ENCODE measurements at regions not wholly inside any gene's neighbourhood (a gene's known extent, or its start where the extent isn't known, plus 50 kb on each side); places are given as distances from the start of the nearest gene placed in this dataset.

DNA sequence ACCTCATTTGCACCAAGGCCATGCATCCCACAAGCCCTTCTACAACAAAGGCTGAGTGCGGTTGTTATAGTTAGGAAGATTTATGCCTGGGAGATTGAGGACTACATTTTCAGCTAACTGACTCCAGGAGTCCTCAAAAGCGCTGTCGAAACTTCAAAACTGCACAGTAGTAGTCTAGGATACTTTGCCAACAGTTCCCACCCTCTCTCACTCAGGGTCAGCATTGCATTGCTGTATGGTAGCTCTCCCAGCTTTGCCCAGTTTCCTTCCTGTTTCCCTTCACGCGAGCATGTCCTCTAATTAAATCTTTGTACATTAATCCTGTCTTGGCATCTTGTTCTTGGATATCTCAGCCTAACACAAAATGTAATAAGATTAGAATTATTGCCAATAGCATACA lies 420.6 kb upstream of the UBE2E3 start (continued):
- TF ChIP-seq, protein P1, sequence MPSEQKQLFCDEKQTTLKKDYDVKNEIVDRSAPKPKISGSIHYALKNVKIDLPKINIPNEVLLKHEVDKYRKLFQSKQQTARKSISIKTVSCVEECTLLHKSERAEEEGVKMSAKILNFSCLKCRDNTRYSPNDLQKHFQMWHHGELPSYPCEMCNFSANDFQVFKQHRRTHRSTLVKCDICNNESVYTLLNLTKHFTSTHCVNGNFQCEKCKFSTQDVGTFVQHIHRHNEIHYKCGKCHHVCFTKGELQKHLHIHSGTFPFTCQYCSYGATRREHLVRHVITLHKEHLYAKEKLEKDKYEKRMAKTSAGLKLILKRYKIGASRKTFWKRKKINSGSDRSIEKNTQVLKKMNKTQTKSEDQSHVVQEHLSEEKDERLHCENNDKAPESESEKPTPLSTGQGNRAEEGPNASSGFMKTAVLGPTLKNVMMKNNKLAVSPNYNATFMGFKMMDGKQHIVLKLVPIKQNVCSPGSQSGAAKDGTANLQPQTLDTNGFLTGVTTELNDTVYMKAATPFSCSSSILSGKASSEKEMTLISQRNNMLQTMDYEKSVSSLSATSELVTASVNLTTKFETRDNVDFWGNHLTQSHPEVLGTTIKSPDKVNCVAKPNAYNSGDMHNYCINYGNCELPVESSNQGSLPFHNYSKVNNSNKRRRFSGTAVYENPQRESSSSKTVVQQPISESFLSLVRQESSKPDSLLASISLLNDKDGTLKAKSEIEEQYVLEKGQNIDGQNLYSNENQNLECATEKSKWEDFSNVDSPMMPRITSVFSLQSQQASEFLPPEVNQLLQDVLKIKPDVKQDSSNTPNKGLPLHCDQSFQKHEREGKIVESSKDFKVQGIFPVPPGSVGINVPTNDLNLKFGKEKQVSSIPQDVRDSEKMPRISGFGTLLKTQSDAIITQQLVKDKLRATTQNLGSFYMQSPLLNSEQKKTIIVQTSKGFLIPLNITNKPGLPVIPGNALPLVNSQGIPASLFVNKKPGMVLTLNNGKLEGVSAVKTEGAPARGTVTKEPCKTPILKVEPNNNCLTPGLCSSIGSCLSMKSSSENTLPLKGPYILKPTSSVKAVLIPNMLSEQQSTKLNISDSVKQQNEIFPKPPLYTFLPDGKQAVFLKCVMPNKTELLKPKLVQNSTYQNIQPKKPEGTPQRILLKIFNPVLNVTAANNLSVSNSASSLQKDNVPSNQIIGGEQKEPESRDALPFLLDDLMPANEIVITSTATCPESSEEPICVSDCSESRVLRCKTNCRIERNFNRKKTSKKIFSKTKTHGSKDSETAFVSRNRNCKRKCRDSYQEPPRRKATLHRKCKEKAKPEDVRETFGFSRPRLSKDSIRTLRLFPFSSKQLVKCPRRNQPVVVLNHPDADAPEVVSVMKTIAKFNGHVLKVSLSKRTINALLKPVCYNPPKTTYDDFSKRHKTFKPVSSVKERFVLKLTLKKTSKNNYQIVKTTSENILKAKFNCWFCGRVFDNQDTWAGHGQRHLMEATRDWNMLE (tag by site-specific recombination; conservative IDR thresholded peaks at IDR 0.05; ENCODE audit: low read depth), result no peak
- TF ChIP-seq, protein P2, sequence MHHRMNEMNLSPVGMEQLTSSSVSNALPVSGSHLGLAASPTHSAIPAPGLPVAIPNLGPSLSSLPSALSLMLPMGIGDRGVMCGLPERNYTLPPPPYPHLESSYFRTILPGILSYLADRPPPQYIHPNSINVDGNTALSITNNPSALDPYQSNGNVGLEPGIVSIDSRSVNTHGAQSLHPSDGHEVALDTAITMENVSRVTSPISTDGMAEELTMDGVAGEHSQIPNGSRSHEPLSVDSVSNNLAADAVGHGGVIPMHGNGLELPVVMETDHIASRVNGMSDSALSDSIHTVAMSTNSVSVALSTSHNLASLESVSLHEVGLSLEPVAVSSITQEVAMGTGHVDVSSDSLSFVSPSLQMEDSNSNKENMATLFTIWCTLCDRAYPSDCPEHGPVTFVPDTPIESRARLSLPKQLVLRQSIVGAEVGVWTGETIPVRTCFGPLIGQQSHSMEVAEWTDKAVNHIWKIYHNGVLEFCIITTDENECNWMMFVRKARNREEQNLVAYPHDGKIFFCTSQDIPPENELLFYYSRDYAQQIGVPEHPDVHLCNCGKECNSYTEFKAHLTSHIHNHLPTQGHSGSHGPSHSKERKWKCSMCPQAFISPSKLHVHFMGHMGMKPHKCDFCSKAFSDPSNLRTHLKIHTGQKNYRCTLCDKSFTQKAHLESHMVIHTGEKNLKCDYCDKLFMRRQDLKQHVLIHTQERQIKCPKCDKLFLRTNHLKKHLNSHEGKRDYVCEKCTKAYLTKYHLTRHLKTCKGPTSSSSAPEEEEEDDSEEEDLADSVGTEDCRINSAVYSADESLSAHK (tag by site-specific recombination; IDR thresholded peaks at IDR 0.05), result no peak
- no peak for TF ChIP-seq ZNF335 (tag by site-specific recombination; conservative IDR thresholded peaks at IDR 0.05)
- TF ChIP-seq ZNF416 (tag by site-specific recombination; IDR thresholded peaks at IDR 0.05), result no peak

DNA sequence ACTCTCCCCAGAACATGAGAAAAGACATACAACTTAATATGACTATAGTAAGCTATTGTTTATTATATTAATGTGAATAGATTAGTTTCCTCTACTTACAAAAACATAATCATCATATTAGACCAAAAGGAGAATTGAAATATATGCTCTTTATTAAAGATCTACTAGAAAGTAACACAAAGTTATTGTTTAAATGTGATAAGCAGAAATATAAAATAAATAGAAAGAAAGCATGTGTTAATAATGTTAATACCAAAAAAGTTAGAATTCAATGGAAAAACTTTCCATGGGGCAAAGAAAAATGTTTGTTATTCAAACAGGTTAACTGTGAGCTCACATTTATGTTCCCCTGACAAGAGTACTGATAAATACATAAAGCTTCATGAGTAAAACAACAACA lies 421.4 kb upstream of the UBE2E3 start:
- Histone ChIP-seq H3K36me3 (ENCODE audit: control insufficient read depth in 2 of 2, insufficient read depth in 1 of 2, low read length in 2 of 2) (no peaks in the 10 kb centered on the region), H3K4me1 (ENCODE audit: control insufficient read depth, insufficient read depth, low read length) (no peaks in the 10 kb centered on the region), H3K27ac (ENCODE audit: extremely low read depth, low read depth, low read length) (no peak overlapping the region), H3K4me3 (ENCODE audit: low read depth, low read length) (no peak overlapping the region), H3K9me3 (ENCODE audit: control insufficient read depth, insufficient read depth, low read depth, low read length) (no peaks in the 10 kb centered on the region)
- ChIA-PET POLR2A (no interaction called here), CTCF (interaction anchor here (1.0 kb wide), 1 partner anchor 425 kb away, joined by 3 read pairs; no protein-coding TSS in a partner anchor)
- TF ChIP-seq ZNF155 (tag by site-specific recombination; IDR thresholded peaks at IDR 0.05) (no peak), GLIS2 (tag by site-specific recombination; IDR thresholded peaks at IDR 0.05) (no peak), ZBTB48 (tag by site-specific recombination; IDR thresholded peaks at IDR 0.05) (no peak), ZEB2 (tag by site-specific recombination; IDR thresholded peaks at IDR 0.05) (no peak), ZNF677 (tag by site-specific recombination; IDR thresholded peaks at IDR 0.05) (no peak), SCRT1 (tag by site-specific recombination; IDR thresholded peaks at IDR 0.05; ENCODE audit: borderline replicate concordance) (no peak), ZNF610 (tag by site-specific recombination; IDR thresholded peaks at IDR 0.05; ENCODE audit: borderline replicate concordance) (no peak)
- TF ChIP-seq, protein P3, sequence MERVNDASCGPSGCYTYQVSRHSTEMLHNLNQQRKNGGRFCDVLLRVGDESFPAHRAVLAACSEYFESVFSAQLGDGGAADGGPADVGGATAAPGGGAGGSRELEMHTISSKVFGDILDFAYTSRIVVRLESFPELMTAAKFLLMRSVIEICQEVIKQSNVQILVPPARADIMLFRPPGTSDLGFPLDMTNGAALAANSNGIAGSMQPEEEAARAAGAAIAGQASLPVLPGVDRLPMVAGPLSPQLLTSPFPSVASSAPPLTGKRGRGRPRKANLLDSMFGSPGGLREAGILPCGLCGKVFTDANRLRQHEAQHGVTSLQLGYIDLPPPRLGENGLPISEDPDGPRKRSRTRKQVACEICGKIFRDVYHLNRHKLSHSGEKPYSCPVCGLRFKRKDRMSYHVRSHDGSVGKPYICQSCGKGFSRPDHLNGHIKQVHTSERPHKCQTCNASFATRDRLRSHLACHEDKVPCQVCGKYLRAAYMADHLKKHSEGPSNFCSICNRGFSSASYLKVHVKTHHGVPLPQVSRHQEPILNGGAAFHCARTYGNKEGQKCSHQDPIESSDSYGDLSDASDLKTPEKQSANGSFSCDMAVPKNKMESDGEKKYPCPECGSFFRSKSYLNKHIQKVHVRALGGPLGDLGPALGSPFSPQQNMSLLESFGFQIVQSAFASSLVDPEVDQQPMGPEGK (tag by site-specific recombination; IDR thresholded peaks at IDR 0.05), result no peak
- TF ChIP-seq, protein P4, sequence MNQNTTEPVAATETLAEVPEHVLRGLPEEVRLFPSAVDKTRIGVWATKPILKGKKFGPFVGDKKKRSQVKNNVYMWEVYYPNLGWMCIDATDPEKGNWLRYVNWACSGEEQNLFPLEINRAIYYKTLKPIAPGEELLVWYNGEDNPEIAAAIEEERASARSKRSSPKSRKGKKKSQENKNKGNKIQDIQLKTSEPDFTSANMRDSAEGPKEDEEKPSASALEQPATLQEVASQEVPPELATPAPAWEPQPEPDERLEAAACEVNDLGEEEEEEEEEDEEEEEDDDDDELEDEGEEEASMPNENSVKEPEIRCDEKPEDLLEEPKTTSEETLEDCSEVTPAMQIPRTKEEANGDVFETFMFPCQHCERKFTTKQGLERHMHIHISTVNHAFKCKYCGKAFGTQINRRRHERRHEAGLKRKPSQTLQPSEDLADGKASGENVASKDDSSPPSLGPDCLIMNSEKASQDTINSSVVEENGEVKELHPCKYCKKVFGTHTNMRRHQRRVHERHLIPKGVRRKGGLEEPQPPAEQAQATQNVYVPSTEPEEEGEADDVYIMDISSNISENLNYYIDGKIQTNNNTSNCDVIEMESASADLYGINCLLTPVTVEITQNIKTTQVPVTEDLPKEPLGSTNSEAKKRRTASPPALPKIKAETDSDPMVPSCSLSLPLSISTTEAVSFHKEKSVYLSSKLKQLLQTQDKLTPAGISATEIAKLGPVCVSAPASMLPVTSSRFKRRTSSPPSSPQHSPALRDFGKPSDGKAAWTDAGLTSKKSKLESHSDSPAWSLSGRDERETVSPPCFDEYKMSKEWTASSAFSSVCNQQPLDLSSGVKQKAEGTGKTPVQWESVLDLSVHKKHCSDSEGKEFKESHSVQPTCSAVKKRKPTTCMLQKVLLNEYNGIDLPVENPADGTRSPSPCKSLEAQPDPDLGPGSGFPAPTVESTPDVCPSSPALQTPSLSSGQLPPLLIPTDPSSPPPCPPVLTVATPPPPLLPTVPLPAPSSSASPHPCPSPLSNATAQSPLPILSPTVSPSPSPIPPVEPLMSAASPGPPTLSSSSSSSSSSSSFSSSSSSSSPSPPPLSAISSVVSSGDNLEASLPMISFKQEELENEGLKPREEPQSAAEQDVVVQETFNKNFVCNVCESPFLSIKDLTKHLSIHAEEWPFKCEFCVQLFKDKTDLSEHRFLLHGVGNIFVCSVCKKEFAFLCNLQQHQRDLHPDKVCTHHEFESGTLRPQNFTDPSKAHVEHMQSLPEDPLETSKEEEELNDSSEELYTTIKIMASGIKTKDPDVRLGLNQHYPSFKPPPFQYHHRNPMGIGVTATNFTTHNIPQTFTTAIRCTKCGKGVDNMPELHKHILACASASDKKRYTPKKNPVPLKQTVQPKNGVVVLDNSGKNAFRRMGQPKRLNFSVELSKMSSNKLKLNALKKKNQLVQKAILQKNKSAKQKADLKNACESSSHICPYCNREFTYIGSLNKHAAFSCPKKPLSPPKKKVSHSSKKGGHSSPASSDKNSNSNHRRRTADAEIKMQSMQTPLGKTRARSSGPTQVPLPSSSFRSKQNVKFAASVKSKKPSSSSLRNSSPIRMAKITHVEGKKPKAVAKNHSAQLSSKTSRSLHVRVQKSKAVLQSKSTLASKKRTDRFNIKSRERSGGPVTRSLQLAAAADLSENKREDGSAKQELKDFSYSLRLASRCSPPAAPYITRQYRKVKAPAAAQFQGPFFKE (tag by site-specific recombination; IDR thresholded peaks at IDR 0.05; ENCODE audit: borderline replicate concordance), result no peak
- TF ChIP-seq, protein P5, sequence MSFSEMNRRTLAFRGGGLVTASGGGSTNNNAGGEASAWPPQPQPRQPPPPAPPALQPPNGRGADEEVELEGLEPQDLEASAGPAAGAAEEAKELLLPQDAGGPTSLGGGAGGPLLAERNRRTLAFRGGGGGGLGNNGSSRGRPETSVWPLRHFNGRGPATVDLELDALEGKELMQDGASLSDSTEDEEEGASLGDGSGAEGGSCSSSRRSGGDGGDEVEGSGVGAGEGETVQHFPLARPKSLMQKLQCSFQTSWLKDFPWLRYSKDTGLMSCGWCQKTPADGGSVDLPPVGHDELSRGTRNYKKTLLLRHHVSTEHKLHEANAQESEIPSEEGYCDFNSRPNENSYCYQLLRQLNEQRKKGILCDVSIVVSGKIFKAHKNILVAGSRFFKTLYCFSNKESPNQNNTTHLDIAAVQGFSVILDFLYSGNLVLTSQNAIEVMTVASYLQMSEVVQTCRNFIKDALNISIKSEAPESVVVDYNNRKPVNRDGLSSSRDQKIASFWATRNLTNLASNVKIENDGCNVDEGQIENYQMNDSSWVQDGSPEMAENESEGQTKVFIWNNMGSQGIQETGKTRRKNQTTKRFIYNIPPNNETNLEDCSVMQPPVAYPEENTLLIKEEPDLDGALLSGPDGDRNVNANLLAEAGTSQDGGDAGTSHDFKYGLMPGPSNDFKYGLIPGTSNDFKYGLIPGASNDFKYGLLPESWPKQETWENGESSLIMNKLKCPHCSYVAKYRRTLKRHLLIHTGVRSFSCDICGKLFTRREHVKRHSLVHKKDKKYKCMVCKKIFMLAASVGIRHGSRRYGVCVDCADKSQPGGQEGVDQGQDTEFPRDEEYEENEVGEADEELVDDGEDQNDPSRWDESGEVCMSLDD (tag by site-specific recombination; IDR thresholded peaks at IDR 0.05), result no peak
- TF ChIP-seq, protein P6, sequence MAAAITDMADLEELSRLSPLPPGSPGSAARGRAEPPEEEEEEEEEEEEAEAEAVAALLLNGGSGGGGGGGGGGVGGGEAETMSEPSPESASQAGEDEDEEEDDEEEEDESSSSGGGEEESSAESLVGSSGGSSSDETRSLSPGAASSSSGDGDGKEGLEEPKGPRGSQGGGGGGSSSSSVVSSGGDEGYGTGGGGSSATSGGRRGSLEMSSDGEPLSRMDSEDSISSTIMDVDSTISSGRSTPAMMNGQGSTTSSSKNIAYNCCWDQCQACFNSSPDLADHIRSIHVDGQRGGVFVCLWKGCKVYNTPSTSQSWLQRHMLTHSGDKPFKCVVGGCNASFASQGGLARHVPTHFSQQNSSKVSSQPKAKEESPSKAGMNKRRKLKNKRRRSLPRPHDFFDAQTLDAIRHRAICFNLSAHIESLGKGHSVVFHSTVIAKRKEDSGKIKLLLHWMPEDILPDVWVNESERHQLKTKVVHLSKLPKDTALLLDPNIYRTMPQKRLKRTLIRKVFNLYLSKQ (tag by site-specific recombination; IDR thresholded peaks at IDR 0.05; ENCODE audit: borderline replicate concordance), result no peak
